SU-DHL-6 (cell line): ENCODE measurements at regions not wholly inside any gene's neighbourhood (a gene's known extent, or its start where the extent isn't known, plus 50 kb on each side); places are given as distances from the start of the nearest gene placed in this dataset.

ENCODE experiments used
- EZH2phosphoT487 ChIP-seq: fragments of 200-600 bp; sonication (generic), shearing (Covaris generic); conservative IDR thresholded peaks from 2 replicates; pipeline ENCODE4 v1.6.1; 2018; ENCODE audit warnings: mild to moderate bottlenecking, antibody characterized with exemption, low read length, moderate library complexity, mixed read lengths
- TF ChIP-seq, protein P1 (sequence below): fragments of 200-600 bp; sonication (generic); IDR thresholded peaks from one replicate; pipeline ENCODE4 v1.5.1; 2017; ENCODE audit warnings: antibody characterized with exemption, mild to moderate bottlenecking, low read length, moderate library complexity; ENCODE audit not compliant: insufficient read depth, poor library complexity, severe bottlenecking

GRCh38 chr12:92384571-92384970 lies 238.9 kb upstream of the BTG1 start:
- TF ChIP-seq, protein P1, sequence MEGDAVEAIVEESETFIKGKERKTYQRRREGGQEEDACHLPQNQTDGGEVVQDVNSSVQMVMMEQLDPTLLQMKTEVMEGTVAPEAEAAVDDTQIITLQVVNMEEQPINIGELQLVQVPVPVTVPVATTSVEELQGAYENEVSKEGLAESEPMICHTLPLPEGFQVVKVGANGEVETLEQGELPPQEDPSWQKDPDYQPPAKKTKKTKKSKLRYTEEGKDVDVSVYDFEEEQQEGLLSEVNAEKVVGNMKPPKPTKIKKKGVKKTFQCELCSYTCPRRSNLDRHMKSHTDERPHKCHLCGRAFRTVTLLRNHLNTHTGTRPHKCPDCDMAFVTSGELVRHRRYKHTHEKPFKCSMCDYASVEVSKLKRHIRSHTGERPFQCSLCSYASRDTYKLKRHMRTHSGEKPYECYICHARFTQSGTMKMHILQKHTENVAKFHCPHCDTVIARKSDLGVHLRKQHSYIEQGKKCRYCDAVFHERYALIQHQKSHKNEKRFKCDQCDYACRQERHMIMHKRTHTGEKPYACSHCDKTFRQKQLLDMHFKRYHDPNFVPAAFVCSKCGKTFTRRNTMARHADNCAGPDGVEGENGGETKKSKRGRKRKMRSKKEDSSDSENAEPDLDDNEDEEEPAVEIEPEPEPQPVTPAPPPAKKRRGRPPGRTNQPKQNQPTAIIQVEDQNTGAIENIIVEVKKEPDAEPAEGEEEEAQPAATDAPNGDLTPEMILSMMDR: no peak
- no peak for TF ChIP-seq EZH2phosphoT487
